GM13977 (cell line): ENCODE measurements at regions not wholly inside any gene's neighbourhood (a gene's known extent, or its start where the extent isn't known, plus 50 kb on each side); places are given as distances from the start of the nearest gene placed in this dataset.
"Not testable (repeated sequence)": the region's sequence is repeated elsewhere in the genome, so short reads cannot be mapped to it uniquely, and the experiment has no call there.

Source experiments
- DNase-seq: peaks from one replicate; pipeline ENCODE4 v3.0.0; 2012; ENCODE audit warnings: low spot score
- in situ Hi-C: fragments of 300-500 bp; cut with MboI; formaldehyde crosslinking; loops from one replicate; pipeline ENCODE4 v1.12.0; 2022; ENCODE audit warnings: low sequenced_read_pairs, low pct_unique_long_range_greater_than_20kb, mixed read lengths, inconsistent platforms; ENCODE audit not compliant: unreplicated experiment
- TF ChIP-seq, protein P1 (sequence below): IDR thresholded peaks from 2 replicates; pipeline ENCODE4 v1.5.1; 2012; ENCODE audit warnings: mild to moderate bottlenecking, control low read depth; ENCODE audit not compliant: insufficient read depth; ENCODE audit errors: extremely low read depth, missing control alignments

DNA sequence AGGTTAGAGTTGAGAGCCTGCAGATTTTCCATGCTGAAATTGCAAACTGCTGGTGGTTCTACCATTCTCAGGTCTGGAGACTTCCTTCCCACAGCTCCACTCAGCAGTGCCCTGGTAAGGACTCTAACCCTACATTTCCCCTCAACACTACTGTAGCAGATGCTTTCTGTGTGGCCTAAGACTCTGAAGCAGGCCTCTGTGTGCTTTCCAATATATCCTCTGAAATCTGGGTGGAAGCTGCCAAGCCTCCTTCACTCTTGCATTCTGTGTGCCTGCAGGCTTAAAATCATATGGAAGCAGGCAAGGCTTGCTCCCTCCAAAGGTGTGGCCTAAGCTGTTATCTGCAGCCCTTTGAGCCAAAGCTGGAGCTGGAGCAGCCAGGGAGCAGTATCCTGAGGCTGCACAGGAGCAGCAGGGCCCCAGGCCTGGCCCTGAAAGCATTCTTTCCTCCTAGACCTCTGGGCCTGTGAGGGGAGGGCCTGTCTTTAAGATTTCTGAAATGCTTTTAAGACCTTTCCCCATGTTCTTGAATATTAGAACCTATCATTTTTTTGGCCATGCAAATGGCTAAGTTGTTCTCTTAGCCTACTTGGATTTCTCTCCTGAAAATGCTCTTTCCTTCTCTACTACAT, 134.1 kb upstream of the TSHZ3 start:
- no peak for DNase-seq
- in situ Hi-C loops = no loop called here
- TF ChIP-seq, protein P1, sequence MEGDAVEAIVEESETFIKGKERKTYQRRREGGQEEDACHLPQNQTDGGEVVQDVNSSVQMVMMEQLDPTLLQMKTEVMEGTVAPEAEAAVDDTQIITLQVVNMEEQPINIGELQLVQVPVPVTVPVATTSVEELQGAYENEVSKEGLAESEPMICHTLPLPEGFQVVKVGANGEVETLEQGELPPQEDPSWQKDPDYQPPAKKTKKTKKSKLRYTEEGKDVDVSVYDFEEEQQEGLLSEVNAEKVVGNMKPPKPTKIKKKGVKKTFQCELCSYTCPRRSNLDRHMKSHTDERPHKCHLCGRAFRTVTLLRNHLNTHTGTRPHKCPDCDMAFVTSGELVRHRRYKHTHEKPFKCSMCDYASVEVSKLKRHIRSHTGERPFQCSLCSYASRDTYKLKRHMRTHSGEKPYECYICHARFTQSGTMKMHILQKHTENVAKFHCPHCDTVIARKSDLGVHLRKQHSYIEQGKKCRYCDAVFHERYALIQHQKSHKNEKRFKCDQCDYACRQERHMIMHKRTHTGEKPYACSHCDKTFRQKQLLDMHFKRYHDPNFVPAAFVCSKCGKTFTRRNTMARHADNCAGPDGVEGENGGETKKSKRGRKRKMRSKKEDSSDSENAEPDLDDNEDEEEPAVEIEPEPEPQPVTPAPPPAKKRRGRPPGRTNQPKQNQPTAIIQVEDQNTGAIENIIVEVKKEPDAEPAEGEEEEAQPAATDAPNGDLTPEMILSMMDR = no peak

DNA sequence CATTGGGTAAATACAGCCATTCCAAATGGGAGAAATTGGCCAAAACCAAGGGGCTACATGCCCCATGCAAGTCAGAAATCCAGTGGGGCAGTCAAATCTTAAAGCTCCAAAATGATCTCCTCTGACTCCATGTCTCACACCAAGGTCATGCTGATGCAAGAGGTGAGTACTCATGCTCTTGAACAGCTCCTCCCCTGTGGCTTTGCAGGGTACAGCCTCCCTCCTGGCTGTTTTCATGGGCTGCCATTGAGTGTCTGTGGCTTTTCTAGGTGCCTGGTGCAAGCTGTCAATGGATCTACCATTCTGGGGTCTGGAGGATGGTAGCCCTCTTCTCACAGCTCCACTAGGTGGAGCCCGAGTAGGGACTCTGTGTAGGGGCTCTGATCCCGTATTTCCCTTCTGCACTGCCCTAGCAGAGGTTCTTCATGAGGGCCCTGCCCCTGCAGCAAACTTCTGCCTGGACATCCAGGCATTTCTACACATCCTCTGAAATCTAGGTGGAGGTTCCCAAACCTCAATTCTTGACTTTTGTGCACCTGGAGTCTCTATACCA, 135.7 kb upstream of the TSHZ3 start:
- DNase-seq, in situ Hi-C loops: not testable (repeated sequence)

DNA sequence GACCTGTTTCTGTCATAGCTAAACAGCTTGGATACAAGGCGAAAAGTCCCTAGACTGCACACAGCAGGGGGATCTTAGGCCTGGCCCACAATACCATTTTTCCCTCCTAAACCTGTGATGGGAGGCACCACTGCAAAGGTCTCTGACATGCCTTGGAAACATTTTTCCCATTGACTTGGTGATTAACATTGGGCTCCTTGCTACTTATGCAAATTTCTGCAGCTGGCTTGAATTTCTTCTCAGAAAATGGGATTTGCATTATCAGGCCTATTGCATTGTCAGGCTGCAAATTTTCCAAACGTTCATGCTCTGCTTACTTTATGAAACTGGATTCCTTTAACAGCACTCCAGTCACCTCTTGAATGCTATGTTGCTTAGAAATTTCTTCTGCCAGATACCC, 136.2 kb upstream of the TSHZ3 start:
- in situ Hi-C loops = no loop called here
- DNase-seq = no peak
- TF ChIP-seq, protein P1 = no peak

DNA sequence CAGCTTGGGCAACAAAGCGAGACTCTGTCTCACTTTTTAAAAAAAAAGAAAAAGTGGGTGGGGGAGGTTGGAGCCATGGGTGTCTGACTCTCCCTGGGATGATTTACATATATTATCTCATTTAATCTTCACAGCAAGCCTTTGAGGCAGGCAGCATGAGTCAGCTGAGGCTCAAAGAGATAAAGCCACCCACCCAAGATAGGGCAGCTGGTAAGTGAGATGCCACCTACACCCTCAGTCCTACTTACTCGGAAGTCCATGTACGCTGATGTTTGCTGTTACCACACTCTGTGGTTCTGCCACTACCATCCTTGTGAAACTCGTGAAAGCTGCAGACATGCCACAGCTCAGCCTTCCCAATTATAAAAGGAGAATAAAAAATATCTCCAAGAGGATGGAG, 142.0 kb upstream of the TSHZ3 start:
- in situ Hi-C loops = no loop called here
- TF ChIP-seq, protein P1 = no peak
- DNase-seq = no peak

DNA sequence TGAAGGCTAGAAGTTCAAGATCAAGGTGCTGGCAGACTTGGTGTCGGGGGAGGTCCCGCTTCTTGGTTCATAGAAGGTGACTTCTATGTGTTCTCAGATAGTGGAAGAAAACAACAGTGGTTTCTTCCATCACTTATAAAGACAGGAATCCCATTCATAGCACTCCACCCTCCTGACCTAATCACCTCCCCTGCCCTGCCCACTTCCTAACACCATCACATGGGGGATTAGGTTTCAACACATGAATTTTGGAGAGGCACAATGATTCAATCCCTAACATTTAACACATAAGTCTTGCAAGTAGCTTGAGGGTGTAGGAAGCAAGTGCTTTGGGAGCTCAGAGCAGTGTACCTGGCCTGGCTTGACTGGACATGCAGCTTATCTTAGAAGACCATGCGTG, 142.8 kb upstream of the TSHZ3 start:
- TF ChIP-seq, protein P1 = no peak
- in situ Hi-C loops = no loop called here
- no peak for DNase-seq

DNA sequence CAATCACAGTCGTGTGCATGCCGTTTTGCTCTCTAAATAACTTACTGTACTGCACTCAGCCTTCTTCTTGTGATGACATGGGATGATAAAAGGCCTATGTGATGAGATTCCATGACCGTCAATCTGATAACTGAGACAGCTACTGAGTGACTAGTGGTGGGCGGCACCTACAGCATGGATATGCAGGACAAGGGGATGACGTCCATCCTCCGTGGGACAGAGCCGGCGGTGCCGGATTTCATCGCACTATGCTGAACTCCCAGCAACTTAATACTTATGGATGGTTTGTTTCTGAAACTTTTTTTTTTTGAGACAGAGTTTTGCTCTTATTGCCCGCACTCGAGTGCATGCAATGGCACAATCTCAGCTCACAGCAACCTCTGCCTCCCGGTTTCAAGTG, 146.8 kb upstream of the TSHZ3 start:
- TF ChIP-seq, protein P1 = no peak
- no peak for DNase-seq
- in situ Hi-C loops = no loop called here

DNA sequence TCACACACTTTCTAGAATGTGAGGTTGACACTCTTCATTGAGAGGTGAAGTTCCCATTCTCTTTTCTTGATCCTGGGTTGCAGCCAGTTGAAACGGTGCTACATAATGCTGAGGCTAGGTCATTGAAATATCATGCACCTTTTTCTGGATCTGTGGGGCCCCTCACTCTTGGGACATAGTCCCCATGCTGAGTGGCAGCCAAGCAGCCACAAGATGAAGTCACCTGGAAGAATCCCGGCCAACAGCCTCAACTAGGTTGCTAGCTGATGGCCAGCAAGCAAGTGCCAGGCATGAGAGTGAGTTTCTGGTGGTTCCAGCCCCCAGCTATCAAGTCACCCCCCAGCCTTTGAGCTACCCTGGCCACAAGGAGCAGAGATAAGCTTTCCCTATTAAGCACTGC, 148.5 kb upstream of the TSHZ3 start:
- TF ChIP-seq, protein P1 = no peak
- in situ Hi-C loops = no loop called here
- DNase-seq = no peak
